ENCODE measurements at regions not wholly inside any gene's neighbourhood (a gene's known extent, or its start where the extent isn't known, plus 50 kb on each side); places are given as distances from the start of the nearest gene placed in this dataset.
"Not testable (repeated sequence)": the region's sequence is repeated elsewhere in the genome, so short reads cannot be mapped to it uniquely, and the experiment has no call there.

DNA sequence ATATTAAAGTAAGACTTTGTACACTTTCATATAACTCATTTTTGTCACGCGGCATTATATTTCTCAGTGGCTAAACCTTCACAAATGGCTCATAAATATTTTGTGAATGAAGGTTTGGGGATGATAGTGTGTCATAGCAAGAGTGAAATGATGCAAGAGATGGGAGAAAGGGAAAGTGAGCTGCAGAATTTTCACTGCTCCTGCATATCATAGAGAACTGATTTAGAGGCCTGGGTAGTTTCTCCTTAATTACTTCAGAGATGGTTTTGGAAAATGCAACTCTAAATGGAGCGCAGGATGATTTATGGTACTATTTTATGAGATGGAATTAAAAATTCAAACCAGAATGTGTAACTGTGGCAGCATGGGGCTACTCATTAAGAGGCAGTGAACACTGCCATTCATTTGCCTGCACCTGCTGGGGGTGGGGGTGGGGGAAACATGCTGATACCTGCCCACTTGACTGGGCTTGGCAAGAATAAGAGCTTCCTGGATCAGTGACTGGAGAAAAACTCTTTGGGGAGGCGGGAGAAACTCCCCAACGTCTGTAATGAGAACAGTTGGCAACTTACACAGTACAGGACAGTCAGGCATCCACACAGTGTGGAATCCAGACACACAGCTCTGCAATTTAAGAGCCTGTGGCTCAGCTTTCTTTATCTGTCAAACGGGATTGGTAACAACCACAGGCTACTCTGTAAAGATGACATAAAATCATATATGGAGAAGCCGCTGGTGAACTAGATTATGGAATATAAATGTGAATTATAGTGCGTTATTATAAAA is 941.9 kb downstream of the SLC4A3 start:
- in situ Hi-C loops (cut with MboI; ENCODE audit: low sequenced_read_pairs), result no loop called here

DNA sequence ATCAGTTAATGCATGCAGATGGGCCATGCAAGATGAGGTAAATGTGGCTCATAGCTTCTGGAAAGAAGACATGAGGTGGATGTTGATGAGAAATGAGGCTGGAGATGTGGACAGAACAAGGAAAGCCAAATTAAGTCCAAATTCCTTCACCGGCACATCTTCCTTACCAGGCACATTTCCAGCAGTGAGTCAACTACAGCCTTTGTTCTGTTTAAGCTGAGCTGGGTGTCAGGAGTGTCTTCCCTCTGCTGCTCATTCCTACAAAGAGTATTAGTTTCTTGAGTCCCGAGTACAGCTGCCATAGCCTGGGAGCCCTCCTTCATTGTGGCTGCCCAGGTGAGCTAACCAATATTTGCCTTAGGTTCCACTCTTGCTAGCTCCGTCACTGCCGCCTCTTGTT is 945.0 kb downstream of the SLC4A3 start:
- in situ Hi-C loops (cut with MboI; ENCODE audit: low sequenced_read_pairs), result no loop called here

DNA sequence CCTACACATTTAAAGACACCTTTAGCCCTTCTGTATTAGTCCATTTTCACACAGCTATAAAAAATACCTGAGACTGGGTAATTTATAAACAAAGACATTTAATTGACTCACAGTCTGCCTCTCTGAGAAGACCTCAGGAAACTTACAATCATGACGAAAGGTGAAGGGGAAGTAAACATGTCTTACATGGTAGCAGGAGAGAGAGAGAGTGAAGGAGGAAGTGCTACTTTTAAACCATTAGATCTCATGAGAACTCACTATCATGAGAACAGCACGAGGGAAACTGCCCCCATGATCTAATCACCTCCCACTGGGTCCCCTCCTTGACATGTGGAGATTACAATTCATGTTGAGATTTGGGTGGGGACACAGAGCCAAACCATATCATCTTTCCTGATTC is 946.6 kb downstream of the SLC4A3 start:
- in situ Hi-C loops (cut with MboI; ENCODE audit: low sequenced_read_pairs), result no loop called here

DNA sequence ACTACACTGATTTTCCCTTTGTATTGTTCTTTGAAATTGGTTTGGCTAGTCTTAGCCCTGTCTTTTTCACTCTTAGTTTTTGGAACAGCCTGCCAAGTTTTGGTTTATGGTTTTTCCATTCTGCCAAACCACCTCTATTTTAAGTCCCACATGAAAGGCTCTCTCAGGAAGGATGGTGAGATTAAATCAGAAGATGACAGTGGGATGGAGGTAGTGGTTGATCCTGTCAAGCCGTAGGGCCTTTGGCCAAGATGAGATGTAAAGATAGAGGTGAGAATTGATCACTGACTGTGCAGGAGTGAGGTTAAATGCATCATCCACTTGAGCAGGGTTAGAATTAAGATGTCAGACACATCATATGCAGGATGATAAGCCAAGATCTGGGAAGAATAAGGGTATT is 948.5 kb downstream of the SLC4A3 start:
- in situ Hi-C loops (cut with MboI; ENCODE audit: low sequenced_read_pairs), result no loop called here

DNA sequence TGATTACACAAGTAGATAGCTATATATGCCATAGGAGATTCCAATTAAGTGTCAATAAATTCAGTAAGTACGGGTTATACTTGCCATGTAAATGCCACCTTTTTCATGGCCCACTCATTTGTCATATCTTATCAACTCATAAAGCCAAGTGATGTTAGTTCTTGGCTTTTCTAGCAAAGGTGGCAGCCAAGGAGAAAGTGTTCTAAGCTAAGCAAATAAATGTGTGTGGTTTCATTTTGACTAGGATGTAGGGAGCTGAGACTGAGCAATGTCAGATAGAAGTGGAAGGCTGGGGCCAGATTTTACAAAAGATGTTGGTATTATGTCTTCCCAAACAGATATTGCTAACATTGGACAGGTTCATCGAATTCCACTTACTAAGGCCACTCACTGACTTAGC is 952.0 kb downstream of the SLC4A3 start:
- in situ Hi-C loops (cut with MboI; ENCODE audit: low sequenced_read_pairs), result no loop called here

DNA sequence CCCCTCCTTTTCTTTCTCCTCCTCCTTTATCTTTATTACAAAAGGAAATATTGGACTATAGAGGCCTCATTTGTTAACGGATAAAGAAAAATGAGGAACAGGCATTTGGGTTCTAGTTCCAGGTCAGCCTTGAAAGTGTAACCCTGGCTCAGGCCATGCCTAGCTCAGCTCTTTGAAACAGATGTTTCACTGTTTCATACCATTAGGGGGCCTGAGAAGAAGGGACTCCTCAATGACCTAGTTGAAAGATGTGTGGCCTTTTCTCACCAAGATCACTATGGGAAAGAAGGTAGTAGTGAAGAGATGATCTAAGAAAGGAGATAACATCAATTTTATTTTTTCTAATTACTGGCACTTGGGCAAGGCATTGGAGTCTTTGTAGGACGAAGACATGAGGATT is 952.7 kb downstream of the SLC4A3 start:
- in situ Hi-C loops (cut with MboI; ENCODE audit: low sequenced_read_pairs), result no loop called here

DNA sequence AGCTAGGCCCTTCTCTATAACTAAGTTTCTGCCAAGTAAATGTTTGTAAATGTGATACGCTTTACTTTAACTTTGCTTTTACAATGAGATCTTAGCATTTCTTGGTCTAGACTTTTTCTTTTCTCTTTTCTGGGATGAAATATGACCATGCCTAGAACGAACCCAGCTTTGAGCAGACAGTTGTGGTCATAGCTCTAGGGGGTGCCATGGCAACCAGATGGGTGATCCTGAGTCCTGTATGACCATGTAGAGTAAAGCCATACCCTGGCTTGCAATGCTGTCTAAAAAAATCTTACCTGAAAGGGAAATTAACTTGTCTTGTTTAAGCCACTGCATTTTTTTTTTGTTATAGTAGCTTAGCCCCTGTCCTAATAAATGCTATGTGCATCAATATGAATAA is 956.3 kb downstream of the SLC4A3 start:
- in situ Hi-C loops (cut with MboI; ENCODE audit: low sequenced_read_pairs), result no loop called here

DNA sequence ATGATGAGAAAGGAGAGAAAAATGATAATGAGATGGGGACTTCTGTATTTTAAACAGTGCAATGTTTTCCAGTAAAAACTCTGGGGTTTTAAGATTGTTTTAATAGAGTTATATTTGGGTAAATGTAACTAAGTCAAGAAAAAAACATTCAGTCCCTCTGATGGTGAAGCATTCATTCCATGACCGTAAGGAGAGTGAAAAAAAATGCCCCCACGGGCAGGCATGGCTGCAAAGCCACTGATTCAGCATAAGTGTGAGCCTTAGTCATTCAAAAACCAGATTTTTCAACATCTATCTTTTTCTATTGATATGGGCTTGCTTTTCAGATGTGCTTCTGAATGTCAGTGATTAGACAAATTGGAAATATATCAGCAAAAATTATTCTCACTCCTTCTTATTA is 957.8 kb downstream of the SLC4A3 start:
- in situ Hi-C loops (cut with MboI; ENCODE audit: low sequenced_read_pairs), result no loop called here

DNA sequence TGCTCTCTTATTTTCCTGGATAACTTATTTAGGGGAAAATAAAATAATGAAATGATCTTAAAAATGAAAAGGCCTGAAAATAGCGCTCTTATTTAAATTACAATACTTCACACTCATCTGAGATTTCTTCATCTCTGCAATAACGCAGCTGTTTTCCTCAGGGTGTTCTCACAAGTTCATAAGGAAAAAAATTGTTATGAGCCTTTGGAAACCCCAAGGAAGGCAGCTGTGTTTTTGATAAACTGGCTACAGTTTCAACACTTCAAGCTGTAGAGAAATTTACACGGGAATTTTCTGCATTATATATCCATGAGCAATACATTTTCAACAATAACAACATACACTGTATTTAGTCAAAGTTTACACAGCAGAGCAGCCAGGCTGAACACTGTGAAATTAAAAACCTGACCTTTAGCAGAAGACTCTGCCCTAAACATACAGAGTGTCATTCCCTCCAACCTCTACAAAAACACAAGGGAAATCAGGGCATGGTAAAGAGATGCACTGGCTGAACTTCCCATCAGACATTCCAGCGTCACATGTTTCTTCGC is 959.6 kb downstream of the SLC4A3 start:
- in situ Hi-C loops (cut with MboI; ENCODE audit: low sequenced_read_pairs), result no loop called here

DNA sequence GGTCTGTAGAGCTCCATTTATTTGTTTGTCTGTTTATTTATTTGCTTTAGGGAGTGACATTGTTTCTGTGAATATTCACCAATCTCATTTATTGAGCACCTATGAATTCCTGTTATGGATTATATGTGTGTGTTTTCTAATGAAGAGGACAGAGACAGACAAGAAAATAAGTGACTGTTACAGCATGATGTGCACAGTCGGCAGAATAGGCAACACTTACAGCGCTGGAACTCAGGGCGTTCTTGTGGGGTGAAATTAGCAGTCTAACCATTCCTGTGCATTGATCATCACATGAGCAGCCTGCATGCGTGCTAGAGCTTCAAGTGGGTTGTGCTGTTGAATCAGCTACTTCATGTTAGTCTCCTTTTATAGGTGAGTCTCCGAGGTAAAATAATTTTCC is 960.7 kb downstream of the SLC4A3 start:
- in situ Hi-C loops (cut with MboI; ENCODE audit: low sequenced_read_pairs), result no loop called here

DNA sequence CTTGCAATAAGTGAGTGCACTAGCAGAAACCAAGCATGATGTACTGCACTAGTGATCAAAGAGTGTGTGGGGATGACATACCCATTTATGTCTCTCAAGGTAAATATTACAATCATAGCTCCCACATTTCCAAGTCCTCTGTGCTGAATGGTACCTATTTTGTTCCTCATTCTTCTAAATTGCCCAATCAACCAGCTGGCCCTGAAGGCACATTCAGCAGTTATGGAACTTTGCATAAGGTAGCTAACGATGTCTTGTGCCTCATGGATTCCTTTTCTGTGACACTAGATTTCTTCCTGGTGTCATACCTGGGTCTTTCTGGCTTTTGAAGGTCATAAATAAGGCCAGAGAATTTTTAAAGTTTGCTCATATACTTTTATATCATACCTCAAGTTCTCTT is 963.0 kb downstream of the SLC4A3 start:
- in situ Hi-C loops (cut with MboI; ENCODE audit: low sequenced_read_pairs), result no loop called here

DNA sequence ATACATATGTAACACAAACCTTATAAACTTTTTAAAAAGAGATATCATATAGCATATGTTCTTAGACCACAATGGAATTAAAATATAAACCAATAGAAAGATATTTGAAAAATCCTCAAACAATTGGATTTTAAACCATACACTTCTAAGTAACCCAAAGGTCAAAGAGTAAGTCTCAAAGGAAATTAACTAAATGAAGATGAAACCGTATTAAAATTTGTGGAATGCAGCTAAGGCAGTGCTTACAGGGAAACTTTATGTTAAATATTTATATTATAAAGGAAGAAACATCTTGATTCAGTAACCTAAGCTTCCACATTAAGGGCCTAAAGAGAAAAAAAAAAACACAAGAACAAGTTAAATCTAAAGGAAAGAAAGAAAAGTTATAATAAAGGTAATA is 966.1 kb downstream of the SLC4A3 start:
- in situ Hi-C loops (cut with MboI; ENCODE audit: low sequenced_read_pairs), result no loop called here

DNA sequence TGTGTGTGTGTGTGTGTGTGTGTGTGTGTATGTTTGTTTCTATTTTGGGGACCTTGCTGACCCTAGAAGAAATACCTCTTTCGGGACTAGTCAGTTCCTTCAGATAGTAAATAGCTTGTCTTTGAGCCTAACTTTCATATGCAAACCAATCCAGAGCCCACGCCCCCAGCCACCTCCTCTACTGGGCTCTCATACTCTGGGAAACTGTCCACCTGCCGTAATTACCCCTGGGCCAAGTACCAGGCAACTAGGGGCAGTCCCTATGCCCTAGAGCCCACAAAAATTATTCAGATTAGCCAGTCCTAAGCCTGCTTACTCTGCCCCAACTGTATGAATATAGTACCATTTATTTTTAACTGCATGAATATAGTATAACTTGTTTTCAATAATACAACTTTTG is 970.4 kb downstream of the EPHA4 start:
- in situ Hi-C loops (cut with MboI; ENCODE audit: low sequenced_read_pairs), result no loop called here

DNA sequence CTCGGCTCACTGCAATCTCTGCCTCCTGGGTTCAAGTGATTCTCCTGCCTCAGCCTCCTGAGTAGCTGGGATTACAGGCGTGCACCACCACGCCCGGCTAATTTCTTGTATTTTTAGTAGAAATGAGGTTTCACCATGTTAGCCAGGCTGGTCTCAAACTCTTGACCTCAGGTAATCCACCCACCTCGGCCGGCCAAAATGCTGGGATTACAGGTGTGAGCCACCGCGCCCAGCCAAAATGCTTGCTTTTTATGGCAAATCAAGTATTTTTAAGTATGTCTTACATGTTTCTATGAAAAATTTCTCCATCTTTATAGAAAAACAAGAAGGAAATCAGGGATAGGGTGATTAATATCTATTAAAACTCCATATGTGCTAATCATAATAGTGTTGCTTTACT is 959.1 kb downstream of the EPHA4 start:
- in situ Hi-C loops (cut with MboI; ENCODE audit: low sequenced_read_pairs), result not testable (repeated sequence)

DNA sequence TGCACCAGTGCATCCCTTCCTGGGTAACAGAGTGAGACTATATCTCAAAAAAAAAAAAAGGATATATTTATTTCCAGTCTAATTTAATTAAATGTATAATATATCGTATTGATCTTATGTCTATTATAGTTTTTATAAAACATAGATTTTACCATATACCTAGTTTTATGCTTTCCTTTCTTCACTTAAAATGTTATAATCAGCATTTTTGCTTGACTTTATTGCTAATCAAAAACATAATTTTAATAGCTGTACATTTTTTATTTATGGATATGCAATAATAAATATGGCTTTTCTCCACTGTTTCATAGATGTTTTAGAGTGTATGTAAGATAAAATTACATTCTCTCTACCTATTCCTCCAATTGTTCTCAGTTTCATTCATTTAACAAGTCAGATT is 958.0 kb downstream of the EPHA4 start:
- in situ Hi-C loops (cut with MboI; ENCODE audit: low sequenced_read_pairs), result no loop called here

DNA sequence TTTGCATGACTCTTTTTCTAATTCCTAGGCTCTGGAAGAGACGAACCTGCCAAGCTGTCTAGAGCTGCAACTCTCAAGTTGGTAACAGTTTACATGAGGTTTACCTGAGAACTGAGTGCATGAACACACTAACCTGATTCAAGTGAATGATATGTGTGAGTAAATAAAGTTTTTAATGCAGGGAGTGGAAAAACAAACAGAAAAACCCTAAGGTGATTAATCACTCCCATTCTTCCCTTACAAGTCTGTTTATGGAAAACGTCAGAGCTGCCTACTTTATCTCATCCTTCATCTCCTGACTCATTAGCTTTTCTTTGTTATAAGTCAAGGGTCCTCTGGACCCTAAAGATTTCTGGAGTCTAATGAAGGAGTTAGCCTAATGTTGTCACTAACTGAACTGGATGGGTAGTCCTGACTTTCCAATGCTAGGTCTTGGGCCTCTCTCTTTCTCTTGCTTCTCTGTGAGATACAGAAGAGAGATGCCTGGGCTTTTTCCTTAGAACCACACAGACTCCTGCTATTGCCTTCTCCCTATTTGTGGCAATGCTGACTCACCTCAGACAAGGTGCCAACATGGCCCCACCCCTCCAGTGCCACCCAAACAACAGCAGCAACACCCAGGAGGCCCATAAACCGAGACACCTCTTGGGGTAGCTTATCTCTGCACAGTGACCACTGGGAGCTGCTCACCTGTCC is 952.4 kb downstream of the EPHA4 start:
- in situ Hi-C loops (cut with MboI; ENCODE audit: low sequenced_read_pairs), result no loop called here

DNA sequence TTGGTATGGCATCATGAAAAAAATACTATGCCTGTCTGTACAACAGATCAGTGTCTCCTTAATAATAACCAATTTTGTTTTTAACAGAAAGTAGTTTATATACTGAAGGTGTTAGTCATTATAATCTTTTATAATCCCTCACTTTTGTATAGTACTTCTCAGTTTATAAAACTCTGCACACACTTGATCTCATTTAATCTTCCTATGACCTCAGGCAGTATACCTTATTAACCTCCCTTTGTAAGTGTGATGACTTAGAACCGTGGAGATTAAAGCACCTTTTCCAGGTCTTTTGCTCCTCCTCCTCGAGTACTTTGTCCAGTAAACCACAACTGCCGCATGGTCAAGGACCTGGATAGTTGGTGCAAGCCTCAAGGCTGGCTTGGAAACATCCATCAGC is 945.5 kb downstream of the EPHA4 start:
- in situ Hi-C loops (cut with MboI; ENCODE audit: low sequenced_read_pairs), result no loop called here

DNA sequence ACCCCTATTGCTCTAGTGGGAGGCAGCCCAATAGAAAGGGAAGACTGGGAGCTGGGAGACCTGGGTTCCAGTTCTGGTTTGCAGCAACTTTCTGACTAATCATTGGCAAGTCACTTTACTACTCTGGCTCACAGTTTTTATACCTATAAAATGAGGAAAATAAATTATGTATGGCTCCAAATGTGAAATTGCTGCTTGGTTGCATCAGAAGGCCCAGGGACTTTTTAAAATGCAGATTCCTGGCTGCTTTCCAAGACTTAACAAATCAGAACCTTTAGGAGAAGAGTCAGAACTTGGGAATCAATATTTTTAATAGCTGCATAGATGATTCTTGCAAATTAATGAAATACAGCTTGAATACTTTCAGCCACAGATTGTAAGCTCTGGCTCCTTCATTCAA is 943.9 kb downstream of the EPHA4 start:
- in situ Hi-C loops (cut with MboI; ENCODE audit: low sequenced_read_pairs), result no loop called here

DNA sequence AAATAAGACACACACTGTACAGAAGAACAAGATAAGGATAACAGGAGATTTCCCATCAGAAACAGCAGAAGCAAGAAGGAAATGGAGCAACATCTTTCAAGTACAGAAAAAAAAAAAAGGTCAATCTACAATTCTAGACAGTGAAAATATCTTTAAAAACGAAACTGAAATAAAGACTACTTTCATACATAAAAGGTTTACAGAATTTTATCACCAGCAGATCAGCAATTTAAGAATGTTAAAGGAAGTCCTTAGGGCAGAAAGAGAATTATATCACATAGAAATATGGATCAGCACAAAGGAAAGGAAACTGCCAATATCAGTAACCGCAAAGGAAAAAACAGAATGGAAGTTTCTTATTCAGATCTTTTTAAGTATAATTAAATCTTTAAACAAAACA is 931.0 kb downstream of the EPHA4 start:
- in situ Hi-C loops (cut with MboI; ENCODE audit: low sequenced_read_pairs), result no loop called here

DNA sequence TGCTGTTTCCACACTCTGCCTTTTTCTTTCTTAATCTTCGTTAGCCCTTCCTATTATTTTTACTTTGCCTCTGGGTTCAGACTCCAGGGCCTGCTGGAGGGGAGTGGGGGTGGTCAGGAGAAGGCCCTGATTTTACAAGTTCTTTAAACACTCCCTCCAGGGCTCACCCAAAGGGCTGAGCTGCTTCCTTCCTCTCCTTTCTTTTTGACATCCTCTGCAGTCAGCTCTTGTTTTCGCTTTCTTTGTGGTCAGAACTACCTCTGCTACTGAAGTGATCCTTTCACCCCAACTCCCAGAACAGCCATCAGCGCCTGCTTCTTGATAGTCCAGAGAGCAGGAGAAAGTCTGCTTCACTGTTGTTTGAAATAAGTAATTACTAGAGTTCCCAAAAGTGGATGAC is 925.7 kb downstream of the EPHA4 start:
- in situ Hi-C loops (cut with MboI; ENCODE audit: low sequenced_read_pairs), result no loop called here

DNA sequence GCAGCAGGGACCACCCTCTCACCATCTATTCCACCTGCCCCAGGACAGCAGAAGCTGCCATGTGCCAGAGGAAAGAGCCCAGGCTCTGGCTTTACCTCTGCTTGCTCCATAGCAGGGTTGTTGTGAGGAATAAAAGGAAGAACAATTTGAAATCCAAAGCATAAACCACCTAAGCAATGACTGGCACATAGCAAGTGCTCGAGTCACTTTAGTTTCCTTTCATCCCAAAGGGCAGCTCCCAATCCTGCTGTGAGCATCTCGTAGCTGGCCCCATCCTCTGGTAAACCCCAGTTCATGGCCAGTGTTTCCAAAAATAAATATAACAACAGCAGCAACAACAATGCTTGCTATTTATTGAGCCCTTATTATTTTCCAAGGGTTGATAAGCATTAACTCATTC is 923.5 kb downstream of the EPHA4 start:
- in situ Hi-C loops (cut with MboI; ENCODE audit: low sequenced_read_pairs), result no loop called here

DNA sequence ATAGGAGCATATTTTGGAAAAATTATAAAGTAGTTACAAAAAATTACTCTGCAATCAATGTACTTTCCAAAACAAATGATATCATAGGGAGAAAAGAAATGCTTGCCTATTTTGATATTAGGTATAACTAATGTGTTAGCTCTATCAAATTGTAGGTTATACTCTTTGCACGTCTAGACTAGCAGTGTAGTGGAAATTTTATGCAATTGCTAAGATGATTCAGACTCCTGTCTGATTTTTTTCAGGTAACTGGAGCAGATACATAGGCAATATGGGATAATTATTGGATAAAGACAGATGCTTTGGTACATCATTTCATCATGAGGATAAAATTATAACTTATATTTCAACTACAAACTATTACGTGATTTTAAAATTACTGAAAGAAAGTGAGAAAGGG is 918.3 kb downstream of the EPHA4 start:
- in situ Hi-C loops (cut with MboI; ENCODE audit: low sequenced_read_pairs), result no loop called here

All from HL-60/S4 (cell line).